Activated naive CD8-positive, alpha-beta T cell (primary cell): ENCODE measurements at regions not wholly inside any gene's neighbourhood (a gene's known extent, or its start where the extent isn't known, plus 50 kb on each side); places are given as distances from the start of the nearest gene placed in this dataset.
"Not testable (repeated sequence)": the region's sequence is repeated elsewhere in the genome, so short reads cannot be mapped to it uniquely, and the experiment has no call there.

Source experiments
- H3K27ac Mint-ChIP-seq: one replicate; pipeline ENCODE4 v1.8.0; 2021; ENCODE audit warnings: mixed read lengths
- H3K27me3 Mint-ChIP-seq: one replicate; pipeline ENCODE4 v1.8.0; 2021; ENCODE audit warnings: mixed read lengths
- H3K36me3 Mint-ChIP-seq: one replicate; pipeline ENCODE4 v1.8.0; 2021; ENCODE audit warnings: mixed read lengths
- H3K4me1 Mint-ChIP-seq: one replicate; pipeline ENCODE4 v1.8.0; 2021; ENCODE audit warnings: low read depth, mixed read lengths
- H3K4me3 Mint-ChIP-seq: one replicate; pipeline ENCODE4 v1.8.0; 2021; ENCODE audit warnings: mild to moderate bottlenecking, mixed read lengths
- H3K9me3 Mint-ChIP-seq: one replicate; pipeline ENCODE4 v1.8.0; 2021; ENCODE audit warnings: low read depth, mixed read lengths

- H3K27ac Mint-ChIP-seq, result no peak overlapping the region
Measured at GRCh38 chr14:106062502-106063272, 536.3 kb downstream of the TMEM121 start.

GRCh38 chr14:106067935-106068334 is 541.6 kb downstream of the TMEM121 start:
- Mint-ChIP-seq H3K9me3 (no peaks in the 10 kb centered on the region), H3K27me3 (peaks cover 11% of the 10 kb centered on the region), H3K4me3 (no peak overlapping the region), H3K4me1 (peaks cover 11% of the 10 kb centered on the region), H3K36me3 (no peaks in the 10 kb centered on the region), H3K27ac (no peak overlapping the region)

More at GRCh38 chr14:106062502-106063272, 536.3 kb downstream of the TMEM121 start:
- no peak overlapping the region for H3K4me3 Mint-ChIP-seq
- peaks cover 14% of the 10 kb centered on the region for H3K4me1 Mint-ChIP-seq
- no peaks in the 10 kb centered on the region for H3K9me3 Mint-ChIP-seq
- H3K27me3 Mint-ChIP-seq, result peaks cover 12% of the 10 kb centered on the region
- no peaks in the 10 kb centered on the region for H3K36me3 Mint-ChIP-seq

- Mint-ChIP-seq H3K36me3 (no peaks in the 10 kb centered on the region), H3K4me3 (no peak overlapping the region), H3K27ac (peak overlapping the region; percentile 62), H3K9me3 (no peaks in the 10 kb centered on the region), H3K27me3 (peaks cover 5% of the 10 kb centered on the region), H3K4me1 (peaks cover 11% of the 10 kb centered on the region)
Measured at GRCh38 chr14:106069804-106070625, 543.6 kb downstream of the TMEM121 start.

GRCh38 chr14:106080922-106081321 is 554.5 kb downstream of the TMEM121 start:
- Mint-ChIP-seq H3K36me3 (no peaks in the 10 kb centered on the region), H3K4me3 (no peak overlapping the region), H3K27ac (no peak overlapping the region), H3K4me1 (no peaks in the 10 kb centered on the region), H3K27me3 (peaks cover 3% of the 10 kb centered on the region), H3K9me3 (no peaks in the 10 kb centered on the region)

- not testable (repeated sequence) for H3K9me3 Mint-ChIP-seq, H3K4me3 Mint-ChIP-seq, H3K27ac Mint-ChIP-seq, H3K27me3 Mint-ChIP-seq, H3K4me1 Mint-ChIP-seq, H3K36me3 Mint-ChIP-seq
Measured at GRCh38 chr14:106081721-106082120, 555.3 kb downstream of the TMEM121 start.

GRCh38 chr14:106083082-106083481 is 556.7 kb downstream of the TMEM121 start:
- H3K4me3 Mint-ChIP-seq, result no peak overlapping the region
- no peaks in the 10 kb centered on the region for H3K36me3 Mint-ChIP-seq
- H3K27ac Mint-ChIP-seq, result no peak overlapping the region
- peaks cover 14% of the 10 kb centered on the region for H3K4me1 Mint-ChIP-seq
- H3K27me3 Mint-ChIP-seq, result peaks cover 3% of the 10 kb centered on the region
- H3K9me3 Mint-ChIP-seq, result no peaks in the 10 kb centered on the region

- Mint-ChIP-seq H3K27me3 (no peaks in the 10 kb centered on the region), H3K36me3 (no peaks in the 10 kb centered on the region), H3K9me3 (no peaks in the 10 kb centered on the region), H3K27ac (no peak overlapping the region), H3K4me3 (no peak overlapping the region), H3K4me1 (peaks cover 20% of the 10 kb centered on the region)
Measured at GRCh38 chr14:106087837-106088236, 561.5 kb downstream of the TMEM121 start.

- H3K4me3 Mint-ChIP-seq, result not testable (repeated sequence)
Measured at GRCh38 chr14:106088860-106089259, 562.5 kb downstream of the TMEM121 start.

GRCh38 chr14:106094654-106095189 is 568.3 kb downstream of the TMEM121 start:
- H3K9me3 Mint-ChIP-seq, result no peaks in the 10 kb centered on the region
- H3K36me3 Mint-ChIP-seq, result no peaks in the 10 kb centered on the region
- no peaks in the 10 kb centered on the region for H3K27me3 Mint-ChIP-seq
- no peaks in the 10 kb centered on the region for H3K4me1 Mint-ChIP-seq
- no peak overlapping the region for H3K27ac Mint-ChIP-seq
- no peak overlapping the region for H3K4me3 Mint-ChIP-seq

More at GRCh38 chr14:106088860-106089259, 562.5 kb downstream of the TMEM121 start:
- H3K27me3 Mint-ChIP-seq, H3K36me3 Mint-ChIP-seq, H3K27ac Mint-ChIP-seq, H3K9me3 Mint-ChIP-seq: not testable (repeated sequence)
- H3K4me1 Mint-ChIP-seq, result peaks cover 20% of the 10 kb centered on the region

GRCh38 chr14:106107703-106108102 is 581.3 kb downstream of the TMEM121 start:
- Mint-ChIP-seq H3K36me3 (no peaks in the 10 kb centered on the region), H3K27ac (no peak overlapping the region), H3K9me3 (no peaks in the 10 kb centered on the region), H3K4me1 (no peaks in the 10 kb centered on the region), H3K4me3 (no peak overlapping the region), H3K27me3 (peaks cover 6% of the 10 kb centered on the region)

- Mint-ChIP-seq H3K27me3 (peaks cover 2% of the 10 kb centered on the region), H3K27ac (no peak overlapping the region), H3K4me1 (no peaks in the 10 kb centered on the region), H3K9me3 (no peaks in the 10 kb centered on the region), H3K4me3 (no peak overlapping the region), H3K36me3 (no peaks in the 10 kb centered on the region)
Measured at GRCh38 chr14:106109337-106109736, 583.0 kb downstream of the TMEM121 start.

GRCh38 chr14:106115401-106115800 is 589.0 kb downstream of the TMEM121 start:
- H3K36me3 Mint-ChIP-seq, result no peaks in the 10 kb centered on the region
- H3K27me3 Mint-ChIP-seq, result peaks cover 9% of the 10 kb centered on the region
- no peak overlapping the region for H3K4me3 Mint-ChIP-seq
- H3K9me3 Mint-ChIP-seq, result no peaks in the 10 kb centered on the region
- peaks cover 32% of the 10 kb centered on the region for H3K4me1 Mint-ChIP-seq
- peak overlapping the region; percentile 82 for H3K27ac Mint-ChIP-seq

GRCh38 chr14:106116339-106116930 is 590.1 kb downstream of the TMEM121 start:
- H3K36me3 Mint-ChIP-seq, result not testable (repeated sequence)

GRCh38 chr14:106120101-106120500 is 593.7 kb downstream of the TMEM121 start:
- Mint-ChIP-seq H3K27ac (peak overlapping the region; percentile 77), H3K4me3 (peak overlapping the region; percentile 74), H3K27me3 (peaks cover 16% of the 10 kb centered on the region), H3K9me3 (no peaks in the 10 kb centered on the region), H3K36me3 (no peaks in the 10 kb centered on the region), H3K4me1 (peaks cover 37% of the 10 kb centered on the region)

More at GRCh38 chr14:106116339-106116930, 590.1 kb downstream of the TMEM121 start:
- H3K4me3 Mint-ChIP-seq, H3K9me3 Mint-ChIP-seq: not testable (repeated sequence)
- Mint-ChIP-seq H3K27ac (peak overlapping the region; percentile 23), H3K4me1 (peaks cover 37% of the 10 kb centered on the region), H3K27me3 (peaks cover 15% of the 10 kb centered on the region)

- no peak overlapping the region for H3K27ac Mint-ChIP-seq
- no peak overlapping the region for H3K4me3 Mint-ChIP-seq
- no peaks in the 10 kb centered on the region for H3K9me3 Mint-ChIP-seq
- H3K4me1 Mint-ChIP-seq, result peaks cover 35% of the 10 kb centered on the region
- H3K36me3 Mint-ChIP-seq, result no peaks in the 10 kb centered on the region
- H3K27me3 Mint-ChIP-seq, result no peaks in the 10 kb centered on the region
Measured at GRCh38 chr14:106129274-106129673, 602.9 kb downstream of the TMEM121 start.
